Renal pelvis (tissue), 1 donor: ENCODE measurements at regions not wholly inside any gene's neighbourhood (a gene's known extent, or its start where the extent isn't known, plus 50 kb on each side); places are given as distances from the start of the nearest gene placed in this dataset.
"Not testable (repeated sequence)": the region's sequence is repeated elsewhere in the genome, so short reads cannot be mapped to it uniquely, and the experiment has no call there.

Experiments used
- DNase-seq: peaks from one replicate; pipeline ENCODE4 v3.0.0-alpha.2; 2013

- no peak for DNase-seq
These were observed 1118.5 kb downstream of the SLC16A7 start for GRCh38 chr12:60714141-60714900.

DNA sequence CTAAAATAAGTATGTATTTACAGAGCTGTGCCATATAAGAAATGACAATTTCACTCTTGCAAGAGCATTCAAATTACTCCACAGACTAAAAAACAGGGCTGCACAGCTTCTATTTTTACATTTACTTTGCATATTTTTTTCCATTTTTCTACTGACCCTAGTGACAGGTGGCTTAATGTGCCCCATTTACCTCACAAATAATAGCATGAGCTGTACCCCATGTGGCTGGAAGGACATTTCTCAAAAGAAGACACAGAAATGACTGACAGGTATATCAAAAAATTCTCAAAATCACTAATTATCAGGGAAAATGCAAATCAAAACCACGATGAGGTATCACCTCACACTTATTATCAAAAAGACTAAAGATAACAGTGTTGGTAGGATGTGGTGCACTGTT, 1128.6 kb downstream of the SLC16A7 start:
- no peak for DNase-seq

DNA sequence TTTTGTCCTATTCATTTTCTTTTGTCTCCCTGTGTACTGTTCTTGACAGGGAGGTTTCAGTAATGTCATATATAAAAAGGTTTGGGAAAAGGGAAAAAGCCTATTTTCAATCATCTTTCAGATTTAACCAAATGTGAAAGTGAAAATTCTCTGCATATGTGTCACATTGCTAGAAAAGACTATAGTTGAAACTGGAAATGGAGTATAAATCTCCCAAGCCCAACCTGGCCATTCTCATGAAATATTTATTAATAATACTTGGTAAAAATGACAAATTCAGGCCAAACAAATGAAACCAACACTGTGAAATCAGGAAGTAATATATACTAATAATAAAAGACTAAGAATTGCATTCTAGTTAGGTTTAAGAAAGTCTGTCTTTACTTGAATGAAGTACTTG, 1129.2 kb downstream of the SLC16A7 start:
- DNase-seq: no peak

GRCh38 chr12:60752589-60752988, 1156.8 kb downstream of the SLC16A7 start:
- no peak for DNase-seq

DNA sequence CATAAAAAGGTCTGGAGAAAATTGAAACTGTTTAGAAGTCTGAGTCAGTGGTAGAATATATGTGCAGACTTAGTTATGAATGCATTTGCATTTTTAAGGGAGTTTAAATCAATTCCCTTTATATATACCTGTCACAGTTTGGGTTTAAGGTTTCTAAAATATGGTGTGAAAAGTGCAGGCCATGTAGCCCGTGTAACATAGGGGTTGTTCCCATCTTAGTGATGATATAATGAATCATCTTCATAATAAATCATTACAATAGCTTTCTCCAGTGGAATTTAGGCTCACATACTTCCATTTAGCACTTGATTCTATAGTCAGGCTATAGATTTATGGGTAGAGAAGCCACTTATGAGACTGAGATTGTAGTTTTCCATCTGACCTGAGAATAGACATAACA, 1162.4 kb downstream of the SLC16A7 start:
- DNase-seq: no peak

GRCh38 chr12:60760965-60761364, 1165.1 kb downstream of the SLC16A7 start:
- no peak for DNase-seq

- not testable (repeated sequence) for DNase-seq
These were observed 1205.3 kb downstream of the SLC16A7 start for GRCh38 chr12:60801166-60801565.

- no peak for DNase-seq
These were observed 1207.3 kb downstream of the SLC16A7 start for GRCh38 chr12:60803147-60803546.

GRCh38 chr12:60805364-60805763, 1209.5 kb downstream of the SLC16A7 start:
- DNase-seq: no peak

- DNase-seq: no peak
These were observed 1224.0 kb downstream of the SLC16A7 start for GRCh38 chr12:60819794-60820193.

- no peak for DNase-seq
These were observed 1226.8 kb downstream of the SLC16A7 start for GRCh38 chr12:60822580-60822979.

DNA sequence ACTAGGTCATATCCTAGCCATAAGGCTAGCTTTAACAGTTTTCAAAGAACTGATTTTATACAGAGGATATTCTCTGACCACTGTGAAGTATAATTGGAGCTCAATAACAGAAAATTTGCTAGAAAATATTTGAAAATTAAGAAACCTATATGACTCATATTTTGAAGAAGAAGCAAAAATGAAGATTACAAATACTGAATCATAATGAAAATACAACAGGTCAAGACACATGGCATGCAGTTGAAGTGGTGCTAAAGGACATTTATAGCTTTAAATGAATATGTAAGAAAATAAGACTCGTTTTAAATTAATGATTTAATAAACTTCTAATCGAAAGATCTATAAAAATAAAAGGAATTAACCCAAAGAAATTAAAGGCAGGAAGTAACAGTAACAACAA, 1234.6 kb downstream of the SLC16A7 start:
- DNase-seq: no peak

DNA sequence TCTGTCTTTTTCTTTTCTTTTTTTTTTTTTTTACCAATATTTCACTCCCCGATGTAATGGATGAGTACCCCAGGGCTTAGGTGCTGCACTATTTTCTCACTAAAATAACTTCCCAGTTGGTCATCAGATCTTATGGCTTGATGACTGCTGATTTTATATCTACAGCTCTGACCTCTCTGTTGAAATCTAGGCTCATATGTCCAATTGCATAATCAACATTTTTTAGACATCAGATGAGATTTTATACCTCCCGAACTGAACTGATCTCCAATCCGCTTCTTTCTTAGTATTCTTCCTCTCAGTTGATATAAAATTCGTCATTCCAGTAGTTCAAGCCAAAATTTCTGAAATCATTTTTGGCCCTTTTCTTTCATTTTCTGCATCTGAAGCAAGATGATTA, 1236.5 kb downstream of the SLC16A7 start:
- no peak for DNase-seq

DNA sequence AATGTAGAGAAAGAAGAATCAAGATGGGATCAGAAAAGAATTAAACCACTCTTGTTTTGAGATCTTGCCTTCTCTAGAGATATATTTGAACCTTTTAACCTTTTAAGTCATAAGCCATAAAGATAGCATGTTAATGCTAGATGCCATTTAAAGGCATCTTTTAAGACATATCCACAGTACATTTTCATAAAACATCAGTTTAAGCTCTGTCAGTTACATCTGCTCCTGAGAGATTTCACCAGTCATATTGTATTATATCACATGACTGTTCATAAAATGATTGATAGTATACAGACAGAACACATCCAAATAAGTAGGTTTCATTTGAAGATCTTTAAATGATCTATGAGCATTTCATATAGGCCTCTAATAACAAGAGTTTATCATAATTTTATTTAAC, 1238.5 kb downstream of the SLC16A7 start:
- no peak for DNase-seq

DNA sequence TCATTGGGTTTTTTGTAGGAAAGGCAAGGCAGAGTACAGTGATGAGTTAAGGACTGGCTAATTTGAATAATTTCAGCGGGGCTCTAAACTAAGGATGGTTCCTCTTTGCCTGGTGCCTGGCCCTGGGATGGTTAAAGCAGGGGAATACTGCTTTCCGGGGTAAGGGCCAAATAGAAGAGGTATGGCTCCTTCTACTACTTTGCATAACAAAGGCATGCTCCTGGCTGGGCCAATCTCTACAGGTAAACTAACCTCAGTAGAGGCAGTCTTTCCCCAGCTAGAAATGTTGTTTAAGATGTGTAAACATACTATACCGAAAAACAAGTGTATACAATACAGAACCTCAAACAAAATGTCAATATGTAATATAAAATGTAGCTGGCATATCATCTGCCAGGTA, 1239.0 kb downstream of the SLC16A7 start:
- DNase-seq: no peak

- no peak for DNase-seq
These were observed 1240.8 kb downstream of the SLC16A7 start for GRCh38 chr12:60836651-60837050.

- DNase-seq: no peak
These were observed 1246.4 kb downstream of the SLC16A7 start for GRCh38 chr12:60842181-60842580.

DNA sequence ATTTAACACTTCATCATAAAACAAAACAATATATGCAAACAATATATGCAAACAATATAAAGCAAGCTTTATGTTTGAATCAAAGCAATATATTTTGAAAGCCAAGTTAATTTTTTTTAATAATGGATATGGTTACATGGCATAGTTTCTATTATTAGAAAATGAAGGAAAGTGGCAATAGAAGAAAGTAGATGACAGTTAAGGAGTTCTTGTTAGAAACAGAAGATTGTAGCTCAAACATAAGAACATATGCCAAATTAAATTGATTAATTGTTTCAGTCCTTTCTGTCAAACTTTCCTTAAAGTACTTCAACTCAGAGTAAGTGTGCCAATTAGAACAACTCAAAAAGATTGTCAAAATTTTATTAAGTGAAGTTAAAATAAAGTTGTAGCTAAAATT, 1248.3 kb downstream of the SLC16A7 start:
- no peak for DNase-seq

- DNase-seq: no peak
These were observed 1249.0 kb downstream of the SLC16A7 start for GRCh38 chr12:60844875-60845274.

- no peak for DNase-seq
These were observed 1249.9 kb downstream of the SLC16A7 start for GRCh38 chr12:60845696-60846095.

DNA sequence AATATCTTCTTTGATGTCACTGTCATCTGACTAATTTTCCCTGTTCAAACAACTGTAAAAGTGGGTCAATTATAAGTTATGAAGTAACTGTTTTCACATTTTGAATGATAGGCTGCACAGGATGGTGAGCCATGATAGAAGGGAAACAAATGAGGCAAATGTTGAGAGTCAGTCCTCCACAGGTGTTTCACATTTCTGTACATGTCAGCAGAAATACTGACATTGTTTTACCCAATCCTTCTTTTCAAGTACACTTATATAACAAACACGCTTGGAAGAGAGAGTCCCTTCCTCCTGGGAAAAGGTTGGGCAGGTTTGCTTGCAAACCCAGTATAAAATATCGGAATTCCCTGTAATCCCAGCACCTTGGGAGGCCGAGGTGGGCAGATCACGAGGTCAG, 1251.5 kb downstream of the SLC16A7 start:
- DNase-seq: no peak

DNA sequence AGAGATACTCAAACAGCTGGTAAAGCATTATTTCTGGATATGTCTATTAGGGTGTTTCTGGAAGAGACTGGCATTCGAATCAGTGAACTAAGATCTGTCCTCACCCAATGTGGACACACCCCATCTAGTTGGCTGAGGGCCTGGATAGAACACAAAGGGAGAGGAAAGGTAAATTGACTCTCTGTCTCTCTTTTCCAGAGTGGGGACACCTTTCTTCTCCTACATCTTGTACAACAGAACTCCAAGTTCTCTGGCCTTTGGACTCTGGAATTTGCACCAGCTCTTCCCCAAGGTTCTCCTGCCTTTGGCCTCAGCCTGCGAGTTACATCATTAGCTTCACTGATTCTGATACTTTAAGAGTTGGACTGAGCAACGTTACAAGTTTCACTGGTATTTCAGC, 1253.9 kb downstream of the SLC16A7 start:
- DNase-seq: no peak

- DNase-seq: no peak
These were observed 1257.6 kb downstream of the SLC16A7 start for GRCh38 chr12:60853407-60853806.

DNA sequence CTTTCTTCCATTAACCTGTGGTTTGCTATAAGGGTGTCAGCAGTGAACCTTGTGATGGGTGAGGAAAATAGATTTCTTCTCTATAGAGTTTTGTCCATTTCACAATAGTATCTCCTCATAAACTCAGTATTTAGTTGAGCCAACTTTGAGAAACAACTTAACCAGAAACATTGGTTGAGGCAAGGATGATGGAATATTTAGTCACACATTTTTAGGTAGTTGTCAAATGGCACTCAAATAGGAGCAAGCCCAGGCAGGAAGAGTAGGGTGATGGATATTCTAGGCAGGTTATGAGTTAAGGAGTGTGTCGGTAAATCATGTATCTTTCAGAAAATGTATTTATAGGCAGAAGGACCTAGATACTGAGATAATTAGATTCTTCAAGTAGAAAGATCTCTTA, 1267.6 kb downstream of the SLC16A7 start:
- no peak for DNase-seq
